ENCODE measurements at regions not wholly inside any gene's neighbourhood (a gene's known extent, or its start where the extent isn't known, plus 50 kb on each side); places are given as distances from the start of the nearest gene placed in this dataset.

GRCh38 chr4:38449506-38450174, 214.4 kb upstream of the KLF3 start (continued):
- TF ChIP-seq ELF1 (tag; IDR thresholded peaks at IDR 0.05) (no peak), E2F6 (IDR thresholded peaks at IDR 0.05; ENCODE audit: borderline replicate concordance in 1 of 2, extremely low read depth in 1 of 2, insufficient read depth in 1 of 2, insufficient read length in 1 of 2, low read depth in 1 of 2, low read length in 1 of 2, poor library complexity in 1 of 2, severe bottlenecking in 1 of 2) (no peak), E2F3 (CRISPR knock-in tag; IDR thresholded peaks at IDR 0.05) (no peak), TCF7L2 (IDR thresholded peaks at IDR 0.05; ENCODE audit: low read depth, low read length) (no peak)

GRCh38 chr4:38452009-38452408, 212.0 kb upstream of the KLF3 start:
- Histone ChIP-seq H3K4me3 (no peak overlapping the region), H3K9me3 (replicated peaks; ENCODE audit: control insufficient read depth, insufficient read depth, low read depth, low read length) (no peaks in the 10 kb centered on the region), H2AFZ (ENCODE audit: low read depth, low read length) (no peak overlapping the region), H4K20me1 (replicated peaks; ENCODE audit: control insufficient read depth, insufficient read depth, low read length) (no peaks in the 10 kb centered on the region), H3K27me3 (ENCODE audit: control insufficient read depth in 2 of 2, insufficient read depth in 2 of 2, low read length in 2 of 2) (no peaks in the 10 kb centered on the region), H3K27ac (ENCODE audit: extremely low read depth, low read depth, low read length) (no peak overlapping the region), H3K4me2 (ENCODE audit: insufficient read depth, low read length) (no peak overlapping the region), H3K9me1 (ENCODE audit: control insufficient read depth, insufficient read depth, low read length) (no peaks in the 10 kb centered on the region), H3K79me2 (ENCODE audit: control insufficient read depth, insufficient read depth, low read length) (no peaks in the 10 kb centered on the region), H3K4me1 (replicated peaks in 1 of 2; ENCODE audit: control insufficient read depth in 2 of 2, insufficient read depth in 2 of 2, low read length in 2 of 2) (no peaks in the 10 kb centered on the region), H3K36me3 (ENCODE audit: control insufficient read depth, insufficient read depth, low read length) (no peaks in the 10 kb centered on the region), H3K9ac (ENCODE audit: insufficient read depth in 1 of 2, low read depth in 2 of 2, low read length in 2 of 2) (no peak overlapping the region)
- POLR2A ChIA-PET: no interaction called here
- no peak for FAIRE-seq
- intact Hi-C loops (cut with micrococcal nuclease) (no loop called here), in situ Hi-C loops (cut with MboI) (no loop called here)
- CTCF ChIA-PET (ENCODE audit: low intra/inter-chr PET ratio): no interaction called here
- TF ChIP-seq TSC22D4 (tag; IDR thresholded peaks at IDR 0.05): no peak
- no peak for TF ChIP-seq TOE1 (IDR thresholded peaks at IDR 0.05; ENCODE audit: borderline replicate concordance)
- TF ChIP-seq TOE1 (CRISPR knock-in tag; IDR thresholded peaks at IDR 0.05; ENCODE audit: borderline replicate concordance, low read depth): no peak
- no peak for TF ChIP-seq RHOXF2B (CRISPR knock-in tag; conservative IDR thresholded peaks at IDR 0.05)
- TF ChIP-seq SRSF1 (IDR thresholded peaks at IDR 0.05; ENCODE audit: low read depth, low read length): no peak
- no TSS peak for BruUV-seq (replicated peaks)
- DNase-seq (ENCODE audit: extremely low read depth in 1 of 4, low spot score in 3 of 4): no peak
- no peak for ATAC-seq

All from K562 (cell line).